ENCODE measurements at regions not wholly inside any gene's neighbourhood (a gene's known extent, or its start where the extent isn't known, plus 50 kb on each side); places are given as distances from the start of the nearest gene placed in this dataset.

DNA sequence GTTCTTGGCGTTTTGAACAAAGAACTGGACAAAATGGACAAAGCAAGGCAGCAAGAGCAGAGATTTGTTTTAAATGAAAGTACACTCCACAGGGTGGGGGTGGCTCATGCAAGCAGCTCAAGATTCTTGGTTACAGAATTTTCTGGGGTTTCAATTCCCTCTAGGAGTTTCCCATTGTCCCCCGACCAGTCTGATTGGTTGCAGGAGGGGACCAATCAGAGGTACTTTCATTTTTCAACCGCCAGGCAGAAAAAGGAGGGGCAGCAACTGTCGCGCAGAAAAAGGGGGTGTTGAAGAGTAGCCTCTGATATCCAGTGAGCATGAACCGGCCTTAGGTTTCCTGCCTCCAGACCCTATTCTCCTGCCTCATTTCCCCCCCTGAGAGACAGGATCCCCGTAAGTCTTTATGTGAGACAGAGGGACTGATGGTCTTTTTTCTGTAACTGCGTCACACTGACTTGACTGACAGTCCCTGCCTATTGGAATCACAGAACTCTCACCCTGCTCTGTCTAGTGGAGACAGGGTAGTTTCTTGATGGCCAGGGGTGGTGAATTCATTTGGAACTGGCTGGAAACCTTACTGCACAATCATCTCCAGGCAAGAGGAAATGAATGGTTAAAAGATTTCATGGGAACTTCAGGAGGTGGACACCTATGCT, 59.4 kb upstream of the ALOX12 start:
- Histone ChIP-seq H3K27me3 (no peaks in the 10 kb centered on the region), H3K27ac (no peak overlapping the region), H3K9me3 (no peaks in the 10 kb centered on the region), H3K36me3 (no peaks in the 10 kb centered on the region), H3K4me3 (peak overlapping the region; percentile 12), H3K4me1 (ENCODE audit: insufficient read depth) (no peaks in the 10 kb centered on the region)
- peak in 1 of 5 donors; percentile 33 for DNase-seq
- TF ChIP-seq, protein P1, sequence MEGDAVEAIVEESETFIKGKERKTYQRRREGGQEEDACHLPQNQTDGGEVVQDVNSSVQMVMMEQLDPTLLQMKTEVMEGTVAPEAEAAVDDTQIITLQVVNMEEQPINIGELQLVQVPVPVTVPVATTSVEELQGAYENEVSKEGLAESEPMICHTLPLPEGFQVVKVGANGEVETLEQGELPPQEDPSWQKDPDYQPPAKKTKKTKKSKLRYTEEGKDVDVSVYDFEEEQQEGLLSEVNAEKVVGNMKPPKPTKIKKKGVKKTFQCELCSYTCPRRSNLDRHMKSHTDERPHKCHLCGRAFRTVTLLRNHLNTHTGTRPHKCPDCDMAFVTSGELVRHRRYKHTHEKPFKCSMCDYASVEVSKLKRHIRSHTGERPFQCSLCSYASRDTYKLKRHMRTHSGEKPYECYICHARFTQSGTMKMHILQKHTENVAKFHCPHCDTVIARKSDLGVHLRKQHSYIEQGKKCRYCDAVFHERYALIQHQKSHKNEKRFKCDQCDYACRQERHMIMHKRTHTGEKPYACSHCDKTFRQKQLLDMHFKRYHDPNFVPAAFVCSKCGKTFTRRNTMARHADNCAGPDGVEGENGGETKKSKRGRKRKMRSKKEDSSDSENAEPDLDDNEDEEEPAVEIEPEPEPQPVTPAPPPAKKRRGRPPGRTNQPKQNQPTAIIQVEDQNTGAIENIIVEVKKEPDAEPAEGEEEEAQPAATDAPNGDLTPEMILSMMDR (IDR thresholded peaks at IDR 0.05), result no peak
- no peak for TF ChIP-seq POLR2A (IDR thresholded peaks at IDR 0.05)
- no peak for TF ChIP-seq EP300 (IDR thresholded peaks at IDR 0.05)
- intact Hi-C loops (cut with DNase I), result no loop called here
- WGBS, 3 donors, result 54 to 69% (median 60%) methylated on average over 8 of the region's 8 CpGs

DNA sequence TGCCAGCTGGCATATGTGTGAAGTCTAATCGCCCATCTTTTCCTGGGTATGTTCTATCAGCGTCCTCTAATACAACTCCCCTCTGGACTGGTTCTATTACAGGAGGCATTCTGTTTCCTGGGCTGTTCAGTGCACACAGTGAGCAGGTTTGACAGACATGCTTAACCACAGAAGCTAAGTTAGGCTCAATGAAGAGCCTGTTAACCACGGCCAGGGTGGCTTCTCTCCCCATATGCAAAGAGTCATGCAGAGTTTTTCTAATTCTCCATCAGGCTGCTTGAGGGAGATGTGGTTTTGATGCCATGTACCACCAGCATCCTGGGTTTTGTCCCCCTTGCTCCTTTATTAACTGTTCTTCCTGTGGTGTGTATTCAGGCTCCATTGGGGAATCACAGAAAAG, 57.2 kb upstream of the ALOX12 start:
- TF ChIP-seq, protein P1 (IDR thresholded peaks at IDR 0.05), result no peak
- TF ChIP-seq POLR2A (IDR thresholded peaks at IDR 0.05) (no peak), EP300 (IDR thresholded peaks at IDR 0.05) (no peak)
- intact Hi-C loops (cut with DNase I), result no loop called here
- Histone ChIP-seq H3K9me3 (no peaks in the 10 kb centered on the region), H3K36me3 (no peaks in the 10 kb centered on the region), H3K4me3 (no peak overlapping the region), H3K27me3 (no peaks in the 10 kb centered on the region), H3K4me1 (ENCODE audit: insufficient read depth) (no peaks in the 10 kb centered on the region), H3K27ac (no peak overlapping the region)
- DNase-seq, result no peak
- 68 to 79% (median 69%) methylated on average over 3 of the region's 3 CpGs for WGBS, 3 donors

DNA sequence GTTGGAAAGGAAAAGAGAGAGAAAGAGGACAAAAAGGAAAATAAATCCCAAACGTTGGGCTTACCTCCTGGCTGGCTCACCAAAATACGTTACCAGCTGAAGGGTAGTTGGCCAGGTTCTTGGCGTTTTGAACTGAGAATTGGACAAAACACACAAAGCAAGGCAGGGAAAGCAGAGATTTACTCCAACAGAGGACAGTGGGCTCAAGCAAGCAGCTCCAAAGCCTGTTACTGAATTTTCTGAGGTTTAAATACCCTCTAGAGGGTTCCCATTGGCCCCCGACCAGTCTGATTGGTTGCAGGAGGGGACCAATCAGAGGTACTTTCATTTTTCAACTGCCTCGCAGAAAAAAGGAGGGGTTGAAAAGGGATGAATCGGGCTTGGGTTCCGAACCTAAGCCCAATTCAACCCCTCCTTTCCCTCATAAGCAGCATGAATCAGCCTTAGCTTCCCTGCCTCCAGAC, 55.6 kb upstream of the ALOX12 start:
- H3K27ac ChIP-seq, result no peak overlapping the region
- intact Hi-C loops (cut with DNase I), result no loop called here
- no peak for TF ChIP-seq POLR2A (IDR thresholded peaks at IDR 0.05)
- TF ChIP-seq EP300 (IDR thresholded peaks at IDR 0.05), result no peak
- TF ChIP-seq, protein P1 (IDR thresholded peaks at IDR 0.05), result no peak
- H3K36me3 ChIP-seq, result no peaks in the 10 kb centered on the region
- WGBS, 3 donors, result 66 to 72% (median 72%) methylated on average over 7 of the region's 7 CpGs
- H3K27me3 ChIP-seq, result no peaks in the 10 kb centered on the region
- H3K9me3 ChIP-seq, result no peaks in the 10 kb centered on the region
- peak overlapping the region; percentile 14 for H3K4me3 ChIP-seq
- DNase-seq, result peak in 1 of 5 donors; percentile 27
- no peaks in the 10 kb centered on the region for H3K4me1 ChIP-seq (ENCODE audit: insufficient read depth)

DNA sequence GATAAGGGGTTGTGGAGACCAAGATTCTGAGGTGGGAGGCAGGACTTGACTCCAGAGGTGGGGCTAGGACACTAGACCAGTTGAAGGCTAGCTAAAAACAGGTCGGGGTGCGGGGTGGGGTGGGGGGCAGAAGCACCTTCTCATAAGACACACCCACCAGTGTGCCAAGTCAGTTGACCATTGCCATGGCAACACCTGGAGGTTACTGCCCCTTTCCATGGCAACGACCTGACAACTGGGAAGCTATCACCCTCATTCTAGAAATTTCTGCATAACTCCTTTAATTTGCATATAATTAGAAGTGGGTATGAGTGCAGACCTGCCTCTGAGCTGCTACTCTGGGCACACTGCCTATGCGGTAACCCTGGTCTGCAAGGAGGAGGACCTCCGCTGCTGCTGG, 53.9 kb upstream of the ALOX12 start:
- no peak overlapping the region for H3K4me3 ChIP-seq
- no peak overlapping the region for H3K27ac ChIP-seq
- TF ChIP-seq, protein P1 (IDR thresholded peaks at IDR 0.05), result no peak
- TF ChIP-seq EP300 (IDR thresholded peaks at IDR 0.05), result no peak
- no peak for TF ChIP-seq POLR2A (IDR thresholded peaks at IDR 0.05)
- H3K9me3 ChIP-seq, result no peaks in the 10 kb centered on the region
- H3K4me1 ChIP-seq (ENCODE audit: insufficient read depth), result no peaks in the 10 kb centered on the region
- no peaks in the 10 kb centered on the region for H3K36me3 ChIP-seq
- 85 to 93% (median 89%) methylated on average over 5 of the region's 5 CpGs for WGBS, 3 donors
- intact Hi-C loops (cut with DNase I), result no loop called here
- DNase-seq, result no peak
- H3K27me3 ChIP-seq, result no peaks in the 10 kb centered on the region

Data from ovary (tissue), 7 donors.